IMR-90 (cell line): ENCODE measurements at regions not wholly inside any gene's neighbourhood (a gene's known extent, or its start where the extent isn't known, plus 50 kb on each side); places are given as distances from the start of the nearest gene placed in this dataset.
"Not testable (repeated sequence)": the region's sequence is repeated elsewhere in the genome, so short reads cannot be mapped to it uniquely, and the experiment has no call there.

ENCODE experiments used
- BHLHE40 ChIP-seq: fragments of 150-350 bp; IDR thresholded peaks from 2 replicates; pipeline ENCODE4 v1.6.1; 2016; ENCODE audit warnings: mild to moderate bottlenecking, low read depth, low read length
- CHD1 ChIP-seq: IDR thresholded peaks from 2 replicates; pipeline ENCODE4 v1.6.1; 2012; ENCODE audit warnings: low read depth, low read length, improper control_type of control experiment
- CTCF ChIP-seq: conservative IDR thresholded peaks from 2 replicates; pipeline ENCODE4 v1.5.1; 2012; ENCODE audit warnings: mild to moderate bottlenecking, low read depth, low read length, improper control_type of control experiment
- FOS ChIP-seq: fragments of 150-350 bp; IDR thresholded peaks from 2 replicates; pipeline ENCODE4 v1.6.1; 2016; ENCODE audit warnings: low read depth, low read length
- MAFK ChIP-seq: IDR thresholded peaks from 2 replicates; pipeline ENCODE4 v1.6.1; 2012; ENCODE audit warnings: low read depth, low read length, improper control_type of control experiment
- MXI1 ChIP-seq: IDR thresholded peaks from 2 replicates; pipeline ENCODE4 v1.6.1; 2012; ENCODE audit warnings: low read depth, mild to moderate bottlenecking, low read length, moderate library complexity, borderline replicate concordance
- POLR2A ChIP-seq: IDR thresholded peaks from 2 replicates; pipeline ENCODE4 v1.6.1; 2012; ENCODE audit warnings: mild to moderate bottlenecking, low read depth, low read length

- not testable (repeated sequence) for TF ChIP-seq CTCF, FOS, CHD1, BHLHE40, POLR2A, MAFK, MXI1
Measured at GRCh38 chr20:29312679-29313078, 1944.8 kb upstream of the DEFB115 start.
